HT-29 (cell line): ENCODE measurements at regions not wholly inside any gene's neighbourhood (a gene's known extent, or its start where the extent isn't known, plus 50 kb on each side); places are given as distances from the start of the nearest gene placed in this dataset.
"Not testable (repeated sequence)": the region's sequence is repeated elsewhere in the genome, so short reads cannot be mapped to it uniquely, and the experiment has no call there.

Source experiments
- DNase-seq: peaks from one replicate; pipeline ENCODE4 v3.0.0-alpha.2; 2015; ENCODE audit warnings: low spot score

DNA sequence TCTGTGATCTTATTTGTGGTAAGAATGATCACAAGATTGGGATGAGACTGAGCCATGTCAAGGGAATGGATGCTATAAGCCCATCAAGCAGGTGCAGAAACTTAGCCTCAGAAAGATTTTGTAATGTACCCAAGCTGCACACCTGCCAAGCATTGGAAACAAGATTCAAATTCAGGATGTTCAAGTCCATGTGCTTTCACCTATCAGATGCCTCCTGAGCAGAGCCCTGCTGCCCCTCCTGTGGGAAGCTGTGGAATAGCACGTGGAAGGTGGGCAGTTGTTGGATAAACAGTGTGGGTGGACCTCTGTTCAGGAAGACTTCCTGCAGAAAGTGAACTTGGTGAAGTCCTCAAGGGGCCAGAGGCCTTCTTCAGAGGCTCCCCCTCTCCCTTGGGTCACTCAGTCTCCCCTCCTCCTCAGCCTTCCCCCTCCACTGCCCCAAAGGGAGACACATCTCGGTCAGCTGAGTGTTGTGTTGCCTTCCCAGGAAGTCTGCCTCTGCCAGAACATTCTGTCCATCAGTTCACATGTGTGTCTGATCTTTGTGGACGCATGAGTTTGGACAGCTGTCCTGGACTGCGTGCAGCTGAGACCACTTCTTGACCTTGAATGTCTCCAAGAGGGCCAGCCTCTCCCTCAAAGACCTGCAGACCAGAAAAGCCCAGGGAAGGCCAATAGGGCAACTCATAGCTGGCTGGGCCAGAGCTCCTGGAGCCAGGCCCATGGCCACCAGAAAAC lies 186.1 kb downstream of the INHBB start:
- no peak for DNase-seq

DNA sequence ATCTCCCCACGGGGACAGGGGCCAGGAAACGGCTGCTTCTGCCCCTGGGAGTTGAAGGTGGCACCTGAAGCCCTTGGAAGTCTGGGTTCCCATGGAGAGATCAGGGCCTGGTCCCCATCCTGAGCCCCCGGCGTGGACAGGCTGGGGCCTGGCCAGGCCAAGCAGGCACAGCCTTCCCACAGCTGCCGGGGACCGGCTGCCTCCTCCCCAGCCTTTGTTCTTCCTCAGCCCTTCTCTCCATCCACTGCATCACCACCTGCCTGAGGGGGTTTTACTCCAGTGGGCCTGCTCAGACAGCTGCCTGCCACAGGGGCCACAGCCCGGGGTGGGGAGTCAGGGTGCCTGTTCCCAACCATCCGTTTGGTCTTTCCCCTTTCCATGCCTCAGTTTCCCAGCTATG lies 187.7 kb downstream of the INHBB start:
- DNase-seq: no peak

DNA sequence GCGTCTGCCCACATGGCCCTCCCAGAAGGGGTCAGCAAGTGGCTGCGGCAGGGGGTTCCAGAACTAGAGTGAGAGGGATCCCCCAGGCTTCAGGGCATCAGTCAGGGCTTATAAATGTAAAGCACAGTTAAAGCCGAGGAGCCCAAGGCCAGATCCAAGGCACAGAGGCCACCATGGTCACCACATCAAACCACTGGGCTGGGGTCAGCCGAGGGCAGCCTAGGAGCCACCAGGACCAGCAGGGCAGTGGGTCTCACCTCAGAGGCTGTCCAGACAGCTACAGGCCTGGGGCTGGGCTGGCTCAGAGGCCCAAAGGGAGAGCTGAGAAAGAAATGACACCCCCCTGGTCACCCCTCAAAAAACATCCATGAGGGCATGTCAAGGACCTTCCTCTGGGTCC lies 188.5 kb downstream of the INHBB start:
- DNase-seq: no peak

DNA sequence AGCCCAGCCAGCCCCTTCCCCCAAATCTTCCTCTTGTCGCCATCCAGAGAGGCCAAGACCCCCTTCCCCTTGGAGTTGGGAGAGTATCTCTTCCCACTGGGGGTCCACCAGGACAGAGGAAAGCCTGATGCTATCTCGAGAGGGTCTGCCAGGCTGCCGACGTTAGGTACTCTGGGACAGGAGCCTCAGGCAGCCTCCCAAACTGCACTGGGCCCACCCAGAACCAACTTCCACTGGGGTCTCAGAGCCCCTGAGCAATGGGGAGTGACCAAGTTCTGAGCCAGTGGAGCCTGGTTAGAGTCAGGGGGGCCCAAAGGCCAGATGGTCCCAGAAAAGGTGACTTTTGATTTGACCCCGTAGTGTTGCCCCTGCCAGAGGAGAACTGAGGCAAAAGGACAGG lies 189.1 kb downstream of the INHBB start:
- no peak for DNase-seq

DNA sequence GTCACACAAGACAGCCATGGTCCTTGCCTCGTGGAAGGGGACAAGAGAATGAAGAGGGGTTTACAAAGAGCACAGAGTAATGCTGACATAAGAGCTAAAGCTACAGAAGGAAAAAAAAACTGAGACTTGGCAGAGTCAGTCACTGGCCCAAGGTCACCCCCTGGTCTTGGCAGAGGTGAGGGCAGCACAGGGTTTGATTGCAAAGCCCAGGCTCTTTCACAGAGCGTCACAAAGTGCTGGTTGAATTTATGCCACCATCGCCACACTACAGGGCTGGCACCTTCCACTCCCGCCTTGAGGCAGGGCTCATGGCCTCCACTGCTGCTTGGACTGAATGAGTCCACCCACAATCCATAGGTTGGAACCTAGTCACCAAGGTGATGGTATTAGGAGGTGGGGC lies 190.2 kb downstream of the INHBB start:
- DNase-seq: no peak

DNA sequence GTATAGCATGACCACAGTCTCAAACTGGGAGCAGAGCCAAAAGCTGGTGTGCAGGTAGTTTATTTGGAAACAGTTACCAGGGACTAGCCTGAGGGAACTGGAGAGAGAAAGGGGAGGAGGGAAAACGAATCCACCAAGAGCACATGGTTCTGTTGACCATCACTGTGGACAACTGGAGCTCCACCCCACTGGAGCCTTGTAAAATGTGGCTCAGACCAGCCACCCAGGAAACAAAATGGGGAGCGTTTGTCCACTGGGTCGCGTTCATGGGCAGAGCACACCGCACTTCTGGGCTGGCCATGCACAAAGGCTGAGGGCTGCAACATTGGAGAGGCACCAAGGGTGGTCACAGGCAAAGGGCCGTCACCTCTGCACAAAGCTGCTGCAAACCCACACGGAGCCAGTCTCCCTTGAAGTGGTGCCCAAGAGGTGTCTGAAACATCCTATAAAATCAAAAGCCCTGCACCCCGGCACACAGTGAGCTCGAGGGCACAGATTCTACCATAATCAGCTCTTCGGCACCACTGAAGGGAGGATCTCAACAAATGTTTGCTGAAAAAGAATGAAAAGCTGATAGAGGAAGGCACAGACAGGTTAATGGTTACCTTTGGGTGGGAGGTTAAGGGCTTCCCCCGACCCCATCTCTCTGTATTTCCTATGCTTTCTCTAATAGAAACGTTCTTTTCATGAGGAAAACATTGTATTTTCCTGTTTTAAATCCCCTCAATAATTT lies 192.9 kb downstream of the INHBB start:
- no peak for DNase-seq

DNA sequence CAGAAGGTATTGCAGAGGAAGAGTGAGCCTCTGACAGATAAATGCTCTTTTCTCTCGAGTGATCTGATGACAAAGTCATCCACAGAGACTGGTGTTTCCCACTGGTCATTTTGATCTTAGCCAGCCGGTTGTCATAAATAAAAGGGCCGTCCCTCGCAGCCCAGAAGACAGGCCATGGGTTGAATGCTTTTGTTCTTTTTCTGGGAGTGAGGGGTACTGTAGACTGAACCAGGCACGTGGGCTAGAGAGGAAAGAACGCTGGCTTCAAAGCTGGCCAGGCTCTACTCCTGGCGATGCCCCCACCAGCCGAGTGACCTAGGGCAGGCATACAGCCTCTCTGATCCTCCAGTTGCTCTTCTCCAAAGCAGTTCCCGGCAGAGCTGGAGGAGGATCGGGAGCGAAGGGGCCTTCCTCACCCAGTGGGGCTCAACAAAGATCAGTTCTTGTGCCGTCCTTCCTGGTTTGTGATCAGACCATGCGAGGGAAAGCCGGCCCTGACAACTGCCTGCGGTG lies 193.5 kb downstream of the INHBB start:
- DNase-seq: no peak

DNA sequence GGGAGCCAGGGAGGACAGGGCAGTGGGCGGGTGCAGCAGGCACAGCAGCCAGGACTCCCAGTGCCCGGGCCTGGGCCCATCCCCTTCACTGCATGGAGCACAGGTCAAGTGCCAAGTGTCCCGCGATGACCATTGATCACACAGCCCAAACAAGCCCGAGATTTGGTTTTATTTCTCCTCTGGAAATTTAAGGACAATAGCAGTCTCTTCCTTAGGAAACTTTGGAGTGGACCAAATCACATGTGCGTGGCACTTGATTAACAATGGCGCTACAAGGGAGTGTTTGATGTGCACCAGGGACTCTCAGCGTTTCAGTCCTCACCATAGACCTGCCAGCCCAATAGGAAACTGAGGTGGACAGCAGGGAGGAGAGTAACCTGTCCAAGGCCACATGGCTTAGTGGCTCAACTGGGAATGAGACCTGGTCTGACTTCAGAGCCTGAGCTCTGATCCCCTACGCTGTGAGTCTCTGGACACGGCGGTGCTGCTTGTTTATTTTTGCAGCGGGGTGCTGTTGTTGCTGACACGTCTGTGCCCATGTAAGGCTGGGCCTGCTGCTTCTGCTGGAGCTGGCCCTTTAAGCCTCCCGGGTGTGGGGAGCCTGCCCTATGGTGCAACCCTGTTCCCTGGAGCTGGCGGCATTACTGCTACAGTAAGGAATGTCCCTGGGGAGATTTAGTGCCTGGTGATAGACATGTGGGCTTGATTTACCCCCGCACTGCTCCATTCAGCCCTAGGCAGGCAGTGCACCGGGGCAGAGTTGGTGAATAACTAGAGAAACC lies 194.2 kb downstream of the INHBB start:
- no peak for DNase-seq

DNA sequence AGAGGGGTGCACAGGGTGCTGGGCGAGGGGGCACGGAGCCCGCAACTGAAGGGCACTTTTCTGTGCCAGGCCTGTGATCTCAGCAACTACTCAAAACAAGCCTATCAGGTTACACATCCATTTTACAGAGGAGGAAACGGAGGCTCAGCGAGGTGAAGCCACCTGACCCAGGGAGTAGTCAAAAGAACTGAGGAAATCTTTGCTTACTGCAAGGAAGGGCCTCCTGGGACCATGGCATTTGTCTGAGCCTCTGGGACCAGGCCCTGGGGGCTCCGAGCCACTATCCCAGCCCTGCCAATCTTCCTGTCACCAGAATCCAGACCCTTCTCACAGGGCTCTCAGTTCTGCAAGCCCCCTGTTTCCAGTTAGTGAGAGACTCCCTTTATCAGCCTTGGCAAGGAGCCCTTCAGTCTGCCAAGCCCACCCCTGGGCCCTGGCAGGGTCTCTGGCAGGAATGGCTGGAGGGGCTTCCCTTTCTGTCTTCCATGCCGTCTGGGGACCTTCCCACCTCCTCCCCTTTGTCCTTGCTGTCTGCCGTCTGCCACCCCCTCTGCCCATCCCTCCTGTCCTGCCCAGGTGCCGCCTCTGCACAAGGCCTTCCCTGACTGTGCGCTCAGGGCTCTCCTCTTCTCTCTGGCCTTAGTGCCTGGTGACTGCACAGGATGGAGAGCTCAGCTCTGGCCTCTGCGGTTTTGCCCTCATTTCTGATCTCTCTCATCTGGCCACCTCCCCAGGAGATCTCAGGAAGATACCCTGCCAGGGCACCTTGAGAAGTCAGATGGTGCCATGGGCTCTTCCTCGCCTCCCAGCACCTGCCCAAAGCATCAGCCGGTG lies 194.7 kb upstream of the GLI2 start:
- no peak for DNase-seq

DNA sequence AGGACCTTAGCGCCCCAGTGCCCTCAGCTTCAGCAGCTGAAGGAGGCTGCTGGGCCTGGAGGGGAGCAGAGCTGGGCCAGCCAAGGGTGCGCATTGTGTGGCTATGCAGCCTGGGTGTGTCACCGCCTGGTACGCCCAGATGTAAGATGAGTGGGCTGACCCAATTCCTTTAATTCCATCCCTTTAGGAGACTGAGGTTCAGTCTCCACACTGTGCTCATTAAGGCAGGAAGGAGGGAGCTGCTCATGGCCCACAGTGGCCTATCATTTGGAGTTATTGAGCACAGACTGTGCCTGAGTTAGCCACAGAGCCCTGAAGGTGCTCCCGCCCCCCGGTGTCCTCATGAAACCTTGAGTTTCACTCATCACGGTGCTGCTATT lies 194.1 kb upstream of the GLI2 start:
- DNase-seq: no peak

DNA sequence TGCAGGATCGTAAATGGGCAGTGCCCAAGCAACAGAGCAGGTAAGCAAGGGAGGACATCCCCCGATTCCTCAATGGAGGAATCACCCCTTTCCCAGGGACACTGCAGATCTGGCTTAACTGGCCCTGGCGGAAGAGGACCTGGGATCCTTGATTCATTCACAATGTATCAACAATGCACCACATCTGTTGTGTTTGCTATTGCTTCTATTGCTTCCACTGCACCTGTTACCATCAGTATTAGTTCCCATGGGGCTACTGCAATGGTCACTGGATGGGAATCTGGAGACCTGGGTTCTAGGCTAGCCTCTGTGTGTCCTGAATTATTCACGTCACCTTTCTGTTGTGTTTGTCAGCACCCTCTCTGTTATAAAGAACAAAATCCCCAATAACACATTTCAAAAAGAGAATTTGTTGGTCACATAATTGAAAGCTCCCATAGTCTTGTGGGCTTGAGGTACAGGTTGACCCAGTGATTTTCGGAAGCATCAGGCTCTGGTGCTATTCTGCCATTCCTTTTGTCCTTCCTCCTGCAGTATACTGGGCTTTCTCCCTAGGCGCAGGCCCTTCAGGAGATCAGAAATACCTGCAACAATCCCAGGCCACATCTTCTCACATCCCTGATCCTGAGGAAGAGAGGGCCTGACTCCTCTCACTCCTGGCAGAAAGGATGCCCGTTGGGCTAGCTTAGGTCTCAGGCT lies 193.5 kb upstream of the GLI2 start:
- no peak for DNase-seq

DNA sequence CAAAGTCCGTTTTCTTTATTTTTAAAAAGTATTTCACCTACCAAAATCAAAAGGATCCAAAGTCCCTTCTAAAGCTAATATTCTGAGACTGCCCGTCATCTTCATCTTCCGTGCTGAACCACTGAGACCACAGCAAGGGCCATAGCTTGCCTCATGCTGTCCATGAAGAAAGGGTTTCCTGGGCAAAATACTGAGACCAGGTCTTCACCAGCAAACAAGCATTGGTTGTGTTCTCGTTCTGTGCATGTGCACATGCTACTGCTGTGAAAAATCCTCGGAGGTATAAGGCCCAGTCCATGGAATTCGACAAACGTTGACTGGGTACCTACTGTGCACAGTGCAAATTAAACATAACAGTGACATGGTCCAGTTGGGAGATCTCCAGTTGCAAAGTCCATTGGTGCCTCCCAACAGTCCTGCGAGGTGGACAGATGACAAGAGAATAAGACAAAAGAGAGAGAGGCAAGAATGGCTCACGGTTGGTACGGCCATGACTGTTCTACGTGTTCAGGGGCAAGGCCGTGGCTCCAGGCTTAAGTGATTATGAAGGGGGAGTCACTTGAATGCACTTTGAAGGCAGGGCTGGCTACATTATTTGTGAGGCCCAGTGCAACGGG lies 192.6 kb upstream of the GLI2 start:
- no peak for DNase-seq

DNA sequence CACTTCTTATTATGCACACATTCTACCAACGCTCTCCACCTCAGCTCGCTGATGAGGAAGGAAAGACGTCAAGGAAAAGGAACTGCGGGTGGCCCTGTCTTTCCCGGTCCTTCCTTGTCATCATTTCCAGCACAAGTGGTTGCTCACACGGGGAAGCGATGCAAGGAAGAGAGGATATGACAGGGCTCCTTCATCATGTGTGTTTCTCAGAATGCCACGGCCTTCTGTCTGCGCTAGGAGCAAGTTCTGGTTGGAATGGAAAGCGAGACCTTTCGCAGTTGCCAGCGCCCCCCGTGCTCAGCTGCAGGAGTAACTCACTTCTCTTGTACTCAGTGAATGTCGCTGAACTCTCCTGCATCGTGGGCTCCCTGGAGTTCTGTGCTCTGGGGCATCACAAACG lies 191.8 kb upstream of the GLI2 start:
- DNase-seq: no peak

DNA sequence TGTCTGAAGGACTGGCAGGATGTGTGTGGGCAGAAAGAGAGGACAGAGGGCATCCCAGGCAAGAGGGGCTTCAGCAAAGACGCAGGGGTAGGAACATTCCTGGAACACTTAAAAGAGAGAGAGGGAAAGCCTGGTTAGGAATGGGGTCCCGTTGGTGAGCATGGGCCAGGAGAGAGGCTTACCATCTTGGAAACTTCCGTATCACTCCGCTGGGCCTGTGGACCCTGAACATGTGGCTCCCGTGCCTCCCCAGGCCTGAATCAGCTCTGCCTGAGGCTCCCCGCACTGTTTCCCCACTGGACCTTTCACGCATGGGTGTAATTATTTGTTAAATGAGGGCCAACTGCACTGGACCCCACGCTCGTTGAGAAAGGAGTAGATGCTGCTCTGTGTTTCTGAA lies 191.1 kb upstream of the GLI2 start:
- no peak for DNase-seq

DNA sequence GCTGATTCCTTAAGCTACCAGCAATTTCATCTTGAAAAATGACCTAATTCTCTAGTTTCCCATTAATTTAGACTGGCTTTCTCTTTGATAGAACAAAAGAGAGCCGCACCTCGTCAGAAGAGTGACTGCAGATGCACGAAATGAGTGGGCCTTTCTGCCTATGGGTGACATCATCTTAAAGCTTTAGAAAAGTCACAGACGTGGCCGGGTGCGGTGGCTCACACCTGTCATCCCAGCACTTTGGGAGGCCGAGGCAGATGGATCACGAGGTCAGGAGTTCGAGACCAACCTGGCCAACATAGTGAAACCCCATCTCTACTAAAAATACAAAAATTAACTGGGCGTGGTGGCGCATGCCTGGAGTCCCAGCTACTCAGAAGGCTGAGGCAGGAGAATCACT lies 190.7 kb upstream of the GLI2 start:
- not testable (repeated sequence) for DNase-seq

DNA sequence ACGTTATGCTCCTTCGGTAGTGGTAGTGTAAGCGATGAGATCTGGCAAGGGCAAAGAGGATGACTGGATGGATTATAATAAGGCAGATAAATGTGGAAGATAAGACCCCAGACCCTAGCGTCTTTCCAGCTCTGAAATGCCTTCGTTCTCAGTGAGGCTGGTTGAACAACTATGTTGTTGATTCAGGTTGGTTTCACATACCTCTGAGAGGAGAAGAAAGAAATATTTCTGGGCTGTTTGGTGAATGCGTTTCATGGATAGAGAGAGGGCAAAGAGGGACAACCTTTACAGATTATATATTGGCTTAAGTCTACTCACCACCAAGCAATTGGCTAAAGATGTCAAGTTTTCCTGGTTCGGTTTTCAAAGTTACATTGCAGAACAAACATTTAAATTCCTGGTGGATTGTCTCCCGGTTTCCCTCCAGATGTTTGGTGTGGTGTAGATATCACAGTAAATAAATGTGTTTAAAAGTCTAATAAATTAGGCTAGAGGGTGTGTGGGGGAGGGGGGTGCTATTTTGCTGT lies 190.1 kb upstream of the GLI2 start:
- no peak for DNase-seq

DNA sequence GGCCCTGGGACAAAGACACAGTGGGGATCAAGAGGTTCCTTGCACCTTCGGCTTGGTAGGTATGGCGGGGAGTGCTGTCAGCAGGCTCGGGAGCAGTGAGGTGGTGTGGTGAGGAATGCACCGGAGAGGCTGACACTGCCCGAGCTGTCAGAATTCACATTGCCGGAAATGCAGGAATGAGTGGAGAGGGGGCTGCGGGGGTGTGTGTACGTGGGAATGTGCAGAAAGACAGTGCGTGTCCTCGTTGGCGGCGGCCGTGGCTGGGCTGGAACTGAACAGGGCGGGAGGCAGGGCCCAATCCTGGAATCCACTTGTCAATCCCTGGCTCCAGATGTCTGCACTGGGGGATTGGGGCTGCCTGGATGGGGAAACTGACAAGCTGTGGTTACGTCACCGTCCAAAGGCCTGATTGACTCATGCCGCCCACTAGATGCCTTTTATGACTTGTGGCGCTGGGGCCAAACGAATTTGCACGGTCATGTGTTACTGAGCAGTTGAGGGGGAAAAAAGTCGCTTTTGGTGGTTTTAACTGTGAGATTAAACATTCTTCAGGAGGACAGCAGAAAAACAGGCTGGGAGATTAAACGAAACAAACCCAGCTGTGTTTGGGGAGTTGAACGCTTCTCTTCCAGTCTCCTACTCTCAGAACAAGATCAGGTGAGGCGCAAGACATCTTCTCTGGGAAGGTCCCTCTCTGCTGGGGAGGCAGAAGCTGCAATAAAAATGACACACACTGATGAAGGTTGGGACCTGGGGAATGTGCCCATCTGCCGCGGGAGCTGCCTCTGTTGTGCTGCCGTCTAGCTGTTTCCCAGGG lies 189.4 kb upstream of the GLI2 start:
- no peak for DNase-seq

DNA sequence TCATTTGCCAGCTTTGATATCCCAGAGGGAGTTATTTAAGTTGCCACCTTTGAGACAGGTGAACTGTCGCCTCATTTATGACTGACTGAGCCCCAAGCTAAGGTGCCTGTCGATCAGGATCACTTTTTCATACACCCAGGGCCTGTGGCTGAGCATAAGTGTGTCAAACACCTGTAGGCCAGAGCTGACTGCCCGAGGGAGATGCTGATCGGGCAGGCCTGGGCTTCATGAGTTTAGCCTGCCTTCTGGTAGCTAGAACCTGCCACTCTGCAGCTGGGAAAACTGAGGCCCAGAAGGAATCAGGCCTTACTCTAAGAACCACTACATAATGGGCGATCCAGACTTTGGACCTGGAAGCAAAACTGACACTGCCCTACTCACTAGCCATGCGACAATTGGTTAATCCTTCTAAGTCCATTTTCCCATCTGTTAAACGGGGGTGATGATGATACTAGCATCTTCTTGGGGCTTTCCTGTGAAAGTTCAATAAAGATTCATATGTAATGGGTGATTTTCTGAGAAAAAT lies 188.7 kb upstream of the GLI2 start:
- no peak for DNase-seq

DNA sequence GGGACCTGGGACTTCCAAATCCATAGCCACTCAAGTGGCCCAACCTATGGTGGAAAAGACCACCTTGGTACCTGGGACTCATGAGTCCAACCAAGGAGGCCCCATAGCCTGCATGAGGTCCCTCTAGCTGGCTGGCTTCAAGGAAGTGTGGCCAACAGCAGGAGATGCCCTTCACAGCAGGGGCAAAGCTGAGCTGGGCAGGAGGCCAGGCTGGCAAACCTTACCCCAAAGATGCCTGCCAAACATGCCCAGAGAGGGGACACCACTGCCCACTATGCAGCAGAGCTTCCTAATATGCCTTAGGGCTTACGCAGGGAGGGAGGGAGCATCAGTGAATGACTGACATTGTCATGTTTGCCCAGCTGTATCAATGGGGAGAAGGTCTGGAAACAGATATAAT lies 188.0 kb upstream of the GLI2 start:
- no peak for DNase-seq
